Cardiac muscle cell (in vitro differentiated cells and primary cell): ENCODE measurements at regions not wholly inside any gene's neighbourhood (a gene's known extent, or its start where the extent isn't known, plus 50 kb on each side); places are given as distances from the start of the nearest gene placed in this dataset.
"Not testable (repeated sequence)": the region's sequence is repeated elsewhere in the genome, so short reads cannot be mapped to it uniquely, and the experiment has no call there.

Experiments
- DNase-seq, 2 donors: peaks; one replicate each; pipeline versions ENCODE4 v3.0.0 to v3.0.0-alpha.2; 2010 to 2017; ENCODE audit warnings: low read depth in 1 of 2, low spot score in 1 of 2
- H3K27ac ChIP-seq: fragments of 200-600 bp; sonication (generic); 2 replicates; pipeline ENCODE4 v1.5.1; 2016
- H3K27me3 ChIP-seq: fragments of 200-600 bp; sonication (generic); 2 replicates; pipeline ENCODE4 v1.6.0; 2016; ENCODE audit warnings: control low read depth
- H3K36me3 ChIP-seq: fragments of 200-600 bp; sonication (generic); 2 replicates; pipeline ENCODE4 v1.5.1; 2016; ENCODE audit warnings: control low read depth
- H3K4me1 ChIP-seq: fragments of 200-600 bp; sonication (generic); 2 replicates; pipeline ENCODE4 v1.8.1; 2017; ENCODE audit warnings: low read depth, mild to moderate bottlenecking, mixed run types
- H3K4me3 ChIP-seq: fragments of 200-600 bp; sonication (generic); 2 replicates; pipeline ENCODE4 v1.5.1; 2016; ENCODE audit warnings: mild to moderate bottlenecking
- H3K9me3 ChIP-seq: fragments of 200-600 bp; sonication (generic); 2 replicates; pipeline ENCODE4 v1.5.1; 2017; ENCODE audit warnings: low read depth, mild to moderate bottlenecking, control low read depth
- TF ChIP-seq, protein P1 (sequence below): IDR thresholded peaks from 2 replicates; pipeline ENCODE4 v1.5.1; 2012; ENCODE audit warnings: low read depth, mild to moderate bottlenecking, low read length

DNA sequence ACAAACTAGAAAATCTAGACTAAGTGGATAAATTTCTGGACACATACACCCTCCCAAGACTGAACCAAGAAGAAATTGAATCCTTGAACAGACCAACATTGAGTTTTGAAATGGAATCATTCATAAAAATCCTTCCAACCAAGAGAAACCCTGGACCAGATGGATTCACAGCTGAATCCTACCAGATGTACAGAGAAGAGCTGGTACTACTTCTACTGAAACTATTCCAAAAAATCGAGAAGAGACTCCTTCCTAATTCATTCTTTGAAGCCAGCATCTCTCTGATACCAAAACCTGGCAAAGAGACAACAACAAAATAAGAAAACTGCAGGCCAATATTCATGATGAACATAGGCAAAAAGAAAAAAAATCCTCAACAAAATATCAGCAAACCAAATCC lies 227.4 kb downstream of the RPAP3 start:
- H3K27me3 ChIP-seq = no peaks in the 10 kb centered on the region
- no peaks in the 10 kb centered on the region for H3K4me1 ChIP-seq
- TF ChIP-seq, protein P1, sequence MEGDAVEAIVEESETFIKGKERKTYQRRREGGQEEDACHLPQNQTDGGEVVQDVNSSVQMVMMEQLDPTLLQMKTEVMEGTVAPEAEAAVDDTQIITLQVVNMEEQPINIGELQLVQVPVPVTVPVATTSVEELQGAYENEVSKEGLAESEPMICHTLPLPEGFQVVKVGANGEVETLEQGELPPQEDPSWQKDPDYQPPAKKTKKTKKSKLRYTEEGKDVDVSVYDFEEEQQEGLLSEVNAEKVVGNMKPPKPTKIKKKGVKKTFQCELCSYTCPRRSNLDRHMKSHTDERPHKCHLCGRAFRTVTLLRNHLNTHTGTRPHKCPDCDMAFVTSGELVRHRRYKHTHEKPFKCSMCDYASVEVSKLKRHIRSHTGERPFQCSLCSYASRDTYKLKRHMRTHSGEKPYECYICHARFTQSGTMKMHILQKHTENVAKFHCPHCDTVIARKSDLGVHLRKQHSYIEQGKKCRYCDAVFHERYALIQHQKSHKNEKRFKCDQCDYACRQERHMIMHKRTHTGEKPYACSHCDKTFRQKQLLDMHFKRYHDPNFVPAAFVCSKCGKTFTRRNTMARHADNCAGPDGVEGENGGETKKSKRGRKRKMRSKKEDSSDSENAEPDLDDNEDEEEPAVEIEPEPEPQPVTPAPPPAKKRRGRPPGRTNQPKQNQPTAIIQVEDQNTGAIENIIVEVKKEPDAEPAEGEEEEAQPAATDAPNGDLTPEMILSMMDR = no peak
- no peak for DNase-seq
- no peaks in the 10 kb centered on the region for H3K36me3 ChIP-seq
- no peak overlapping the region for H3K27ac ChIP-seq
- no peak overlapping the region for H3K4me3 ChIP-seq
- no peaks in the 10 kb centered on the region for H3K9me3 ChIP-seq

DNA sequence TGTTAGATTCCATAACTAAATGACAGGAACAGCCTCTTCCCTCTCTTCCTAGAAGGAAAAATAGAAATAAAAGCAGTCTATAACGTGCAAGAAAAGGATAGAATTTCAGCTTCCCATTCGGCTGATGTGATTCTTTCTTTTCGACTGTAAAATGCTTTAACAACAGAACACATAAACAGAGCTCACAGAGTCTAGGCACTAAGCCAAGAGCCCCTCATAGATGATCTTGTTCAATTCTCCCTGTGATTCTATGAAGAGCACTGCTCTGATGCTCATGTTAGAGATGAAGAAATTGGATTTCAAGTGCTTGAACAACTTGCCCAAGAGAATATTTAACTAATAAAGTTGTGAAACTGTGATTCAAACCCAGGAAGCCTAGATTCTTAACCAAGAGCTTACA lies 232.7 kb downstream of the RPAP3 start:
- no peak overlapping the region for H3K27ac ChIP-seq
- H3K4me1 ChIP-seq = no peaks in the 10 kb centered on the region
- DNase-seq = no peak
- H3K27me3 ChIP-seq = no peaks in the 10 kb centered on the region
- H3K9me3 ChIP-seq = no peaks in the 10 kb centered on the region
- no peak overlapping the region for H3K4me3 ChIP-seq
- no peaks in the 10 kb centered on the region for H3K36me3 ChIP-seq
- TF ChIP-seq, protein P1 = no peak

DNA sequence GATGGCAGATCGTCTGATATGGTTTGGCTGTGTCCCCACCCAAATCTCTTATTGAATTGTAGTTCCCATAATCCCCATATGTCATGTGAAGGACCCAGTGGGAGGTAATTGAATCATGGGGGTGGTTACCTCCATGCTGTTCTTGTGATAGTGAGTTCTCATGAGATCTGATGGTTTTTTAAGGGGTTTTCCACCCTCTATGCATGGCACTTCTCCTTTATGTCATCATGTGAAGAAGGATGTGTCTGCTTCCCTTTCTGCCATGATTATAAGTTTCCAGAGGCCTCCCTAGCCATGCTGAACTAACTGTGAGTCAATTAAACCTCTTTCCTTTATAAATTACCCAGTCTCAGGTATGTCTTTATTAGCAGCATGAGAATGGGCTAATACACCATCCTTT lies 235.5 kb downstream of the RPAP3 start:
- H3K4me1 ChIP-seq, DNase-seq, H3K36me3 ChIP-seq, H3K4me3 ChIP-seq, H3K27ac ChIP-seq, H3K9me3 ChIP-seq, H3K27me3 ChIP-seq: not testable (repeated sequence)

DNA sequence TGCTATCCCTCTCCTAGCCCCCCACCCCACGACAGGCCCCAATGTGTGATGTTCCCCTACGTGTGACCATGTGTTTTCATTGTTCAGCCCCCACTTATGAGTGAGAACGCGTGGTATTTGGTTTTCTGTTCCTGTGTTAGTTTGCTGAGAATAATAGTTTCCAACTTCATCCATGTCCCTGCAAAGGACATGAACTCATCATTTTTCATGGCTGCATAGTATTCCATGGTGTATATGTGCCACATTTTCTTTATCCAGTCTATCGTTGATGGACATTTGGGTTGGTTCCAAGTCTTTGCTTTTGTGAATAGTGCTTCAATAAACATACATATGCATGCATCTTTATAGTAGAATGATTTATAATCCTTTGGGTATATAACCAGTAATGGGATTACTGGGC lies 241.9 kb downstream of the RPAP3 start:
- not testable (repeated sequence) for H3K36me3 ChIP-seq, H3K27me3 ChIP-seq, DNase-seq, H3K27ac ChIP-seq, H3K4me3 ChIP-seq, H3K9me3 ChIP-seq, H3K4me1 ChIP-seq

DNA sequence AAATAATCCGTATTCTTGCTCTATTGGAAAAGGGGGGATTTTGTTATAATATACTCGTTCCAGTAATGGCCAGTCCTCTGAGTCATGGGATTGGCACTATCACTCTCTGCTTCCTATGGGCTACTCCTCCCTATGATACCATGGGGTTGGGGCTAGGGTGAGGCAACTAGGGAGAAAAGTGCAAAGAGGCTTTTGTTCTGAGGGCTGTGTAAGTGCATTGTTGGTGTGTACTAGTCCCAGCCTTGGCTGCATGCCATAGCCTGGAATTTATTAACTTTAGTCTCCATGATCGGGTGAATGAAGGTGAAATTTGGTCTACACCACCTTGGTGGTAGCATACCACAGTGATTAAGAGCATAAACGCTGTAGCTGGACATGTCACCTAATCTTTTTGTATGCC lies 247.6 kb downstream of the RPAP3 start:
- H3K4me3 ChIP-seq = no peak overlapping the region
- no peaks in the 10 kb centered on the region for H3K36me3 ChIP-seq
- H3K27ac ChIP-seq = no peak overlapping the region
- H3K9me3 ChIP-seq = no peaks in the 10 kb centered on the region
- H3K4me1 ChIP-seq = no peaks in the 10 kb centered on the region
- TF ChIP-seq, protein P1 = no peak
- no peaks in the 10 kb centered on the region for H3K27me3 ChIP-seq
- peak in 1 of 2 donors; percentile 14 for DNase-seq

DNA sequence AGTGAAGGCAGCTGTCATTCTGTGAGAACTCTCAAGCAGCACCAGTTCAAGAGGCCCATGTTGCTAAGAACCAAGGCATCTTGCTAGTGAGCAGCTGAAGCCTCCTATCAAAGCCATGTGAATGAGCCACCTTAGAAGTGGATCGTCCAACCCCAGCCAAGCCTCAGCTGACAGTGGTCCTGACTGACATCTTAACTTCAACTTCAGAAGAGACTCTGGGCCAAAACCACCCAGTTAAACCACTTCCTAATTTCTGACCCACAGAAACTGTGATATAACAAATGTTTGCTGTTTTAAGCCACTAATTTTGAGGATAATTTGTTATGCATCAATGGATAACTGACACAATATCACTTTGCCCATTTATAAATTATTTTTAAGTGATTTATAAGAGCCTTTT lies 256.0 kb downstream of the RPAP3 start:
- no peaks in the 10 kb centered on the region for H3K4me1 ChIP-seq
- no peaks in the 10 kb centered on the region for H3K27me3 ChIP-seq
- no peaks in the 10 kb centered on the region for H3K9me3 ChIP-seq
- TF ChIP-seq, protein P1 = no peak
- no peaks in the 10 kb centered on the region for H3K36me3 ChIP-seq
- no peak overlapping the region for H3K4me3 ChIP-seq
- no peak overlapping the region for H3K27ac ChIP-seq
- DNase-seq = no peak

DNA sequence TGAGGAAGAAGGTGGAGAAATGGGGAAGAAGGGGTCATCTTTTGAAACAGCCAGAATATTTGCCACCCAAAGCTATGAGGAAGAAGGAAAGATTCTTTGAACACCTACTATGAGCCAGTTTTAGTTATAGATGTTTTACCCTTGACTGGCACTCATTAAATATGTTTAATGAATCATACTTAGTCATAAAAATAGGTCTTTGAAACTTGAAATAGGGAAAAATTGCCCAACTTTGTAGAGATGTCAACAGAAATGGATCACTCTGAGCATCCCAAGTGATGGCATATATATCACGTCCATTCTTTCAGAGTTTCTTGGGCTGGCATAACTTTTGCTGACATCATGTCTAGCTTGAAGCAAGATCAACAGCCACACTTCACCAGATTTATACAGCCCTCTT lies 263.5 kb downstream of the RPAP3 start:
- TF ChIP-seq, protein P1 = no peak
- H3K4me3 ChIP-seq = no peak overlapping the region
- H3K9me3 ChIP-seq = peaks cover 3% of the 10 kb centered on the region
- H3K4me1 ChIP-seq = no peaks in the 10 kb centered on the region
- no peaks in the 10 kb centered on the region for H3K27me3 ChIP-seq
- no peaks in the 10 kb centered on the region for H3K36me3 ChIP-seq
- no peak for DNase-seq
- H3K27ac ChIP-seq = no peak overlapping the region
